AG09319 (cell line): ENCODE measurements at regions not wholly inside any gene's neighbourhood (a gene's known extent, or its start where the extent isn't known, plus 50 kb on each side); places are given as distances from the start of the nearest gene placed in this dataset.

Experiments
- DNase-seq: peaks from one replicate; pipeline ENCODE4 v3.0.0-alpha.2; 2010; ENCODE audit warnings: low read depth; ENCODE audit errors: extremely low read depth
- CTCF ChIP-seq: IDR thresholded peaks from 2 replicates; pipeline ENCODE4 v1.5.1; 2011; ENCODE audit warnings: low read depth, mild to moderate bottlenecking, inconsistent platforms, low read length, moderate library complexity

- no peak for TF ChIP-seq CTCF
- DNase-seq = no peak
Observed at GRCh38 chr7:47714669-47715607, 133.0 kb upstream of the TNS3 start.

- TF ChIP-seq CTCF = no peak
- DNase-seq = no peak
Observed at GRCh38 chr7:47713595-47713994, 131.7 kb upstream of the TNS3 start.

- TF ChIP-seq CTCF = no peak
- DNase-seq = no peak
Observed at GRCh38 chr7:47712416-47712815, 130.5 kb upstream of the TNS3 start.

- TF ChIP-seq CTCF = no peak
Observed at GRCh38 chr7:47711776-47712175, 129.9 kb upstream of the TNS3 start.

GRCh38 chr7:47710201-47710935, 128.5 kb upstream of the TNS3 start:
- no peak for TF ChIP-seq CTCF

More at GRCh38 chr7:47711776-47712175, 129.9 kb upstream of the TNS3 start:
- no peak for DNase-seq

GRCh38 chr7:47709451-47709850, 127.5 kb upstream of the TNS3 start:
- no peak for DNase-seq

More at GRCh38 chr7:47710201-47710935, 128.5 kb upstream of the TNS3 start:
- no peak for DNase-seq

More at GRCh38 chr7:47709451-47709850, 127.5 kb upstream of the TNS3 start:
- no peak for TF ChIP-seq CTCF
